GM12873 (cell line): ENCODE measurements at regions not wholly inside any gene's neighbourhood (a gene's known extent, or its start where the extent isn't known, plus 50 kb on each side); places are given as distances from the start of the nearest gene placed in this dataset.

Experiments
- TF ChIP-seq, protein P1 (sequence below): IDR thresholded peaks from 2 replicates; pipeline ENCODE4 v1.5.1; 2012; ENCODE audit warnings: low read depth, mild to moderate bottlenecking, moderate library complexity, low read length, control low read depth; ENCODE audit not compliant: insufficient read depth; ENCODE audit errors: missing control alignments

GRCh38 chr3:113062705-113063104 lies 71.9 kb downstream of the GTPBP8 start:
- TF ChIP-seq, protein P1, sequence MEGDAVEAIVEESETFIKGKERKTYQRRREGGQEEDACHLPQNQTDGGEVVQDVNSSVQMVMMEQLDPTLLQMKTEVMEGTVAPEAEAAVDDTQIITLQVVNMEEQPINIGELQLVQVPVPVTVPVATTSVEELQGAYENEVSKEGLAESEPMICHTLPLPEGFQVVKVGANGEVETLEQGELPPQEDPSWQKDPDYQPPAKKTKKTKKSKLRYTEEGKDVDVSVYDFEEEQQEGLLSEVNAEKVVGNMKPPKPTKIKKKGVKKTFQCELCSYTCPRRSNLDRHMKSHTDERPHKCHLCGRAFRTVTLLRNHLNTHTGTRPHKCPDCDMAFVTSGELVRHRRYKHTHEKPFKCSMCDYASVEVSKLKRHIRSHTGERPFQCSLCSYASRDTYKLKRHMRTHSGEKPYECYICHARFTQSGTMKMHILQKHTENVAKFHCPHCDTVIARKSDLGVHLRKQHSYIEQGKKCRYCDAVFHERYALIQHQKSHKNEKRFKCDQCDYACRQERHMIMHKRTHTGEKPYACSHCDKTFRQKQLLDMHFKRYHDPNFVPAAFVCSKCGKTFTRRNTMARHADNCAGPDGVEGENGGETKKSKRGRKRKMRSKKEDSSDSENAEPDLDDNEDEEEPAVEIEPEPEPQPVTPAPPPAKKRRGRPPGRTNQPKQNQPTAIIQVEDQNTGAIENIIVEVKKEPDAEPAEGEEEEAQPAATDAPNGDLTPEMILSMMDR = no peak

- TF ChIP-seq, protein P1 = no peak
These were observed 72.5 kb downstream of the GTPBP8 start for GRCh38 chr3:113063126-113063894.

- TF ChIP-seq, protein P1 = no peak
These were observed 73.4 kb downstream of the GTPBP8 start for GRCh38 chr3:113064183-113064582.

- TF ChIP-seq, protein P1 = no peak
These were observed 74.6 kb downstream of the GTPBP8 start for GRCh38 chr3:113065336-113065735.

- TF ChIP-seq, protein P1 = no peak
These were observed 79.4 kb downstream of the GTPBP8 start for GRCh38 chr3:113070072-113070640.

DNA sequence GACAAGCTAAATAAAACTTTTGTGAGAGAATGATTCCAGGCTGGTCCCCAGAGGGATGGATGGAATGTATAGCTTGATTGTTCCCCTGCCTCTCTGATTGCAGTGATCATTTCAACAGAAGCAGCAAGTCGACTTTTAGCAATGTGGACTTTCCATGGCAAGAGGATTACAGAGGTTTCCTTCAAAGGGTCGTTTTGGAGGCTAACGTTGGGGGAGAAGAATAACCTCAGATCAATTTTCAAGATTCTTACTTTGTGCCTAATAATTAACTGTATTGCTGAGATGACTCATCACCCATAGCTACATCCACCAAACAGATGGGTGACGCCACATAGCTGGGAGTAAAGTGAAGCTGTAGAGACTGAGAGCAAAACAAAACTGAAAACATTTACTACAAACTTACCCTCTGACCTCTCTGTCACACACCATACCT lies 79.9 kb downstream of the GTPBP8 start:
- TF ChIP-seq, protein P1 = no peak

DNA sequence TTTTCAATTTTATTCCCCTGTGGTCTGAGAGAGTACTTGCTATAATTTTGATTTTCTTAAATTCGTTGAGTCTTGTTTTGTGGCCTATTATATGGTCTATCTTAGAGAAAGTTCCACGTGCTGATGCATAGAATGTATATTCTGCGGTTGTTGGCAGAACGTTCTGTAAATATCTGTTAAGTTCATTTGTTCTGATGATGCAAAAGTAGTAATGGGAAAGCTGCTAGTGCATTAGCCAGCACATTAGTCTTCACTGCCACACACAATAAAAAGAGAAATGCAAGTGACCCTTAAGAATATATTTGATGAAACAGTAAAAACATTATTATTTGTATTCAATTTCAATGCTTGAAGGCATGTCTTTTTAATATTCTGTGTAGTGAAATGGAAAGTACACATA lies 84.8 kb downstream of the GTPBP8 start:
- TF ChIP-seq, protein P1 = no peak
